Fibroblast of mammary gland (primary cell): ENCODE measurements at regions not wholly inside any gene's neighbourhood (a gene's known extent, or its start where the extent isn't known, plus 50 kb on each side); places are given as distances from the start of the nearest gene placed in this dataset.

ENCODE experiments used
- DNase-seq: peaks from one replicate; pipeline ENCODE4 v3.0.0-alpha.2; 2010; ENCODE audit warnings: low read depth
- H3K4me3 ChIP-seq: 2 replicates; pipeline ENCODE4 v1.5.1; 2011; ENCODE audit warnings: low read depth, mild to moderate bottlenecking, low read length, moderate library complexity; ENCODE audit not compliant: control insufficient read depth
- TF ChIP-seq, protein P1 (sequence below): conservative IDR thresholded peaks from 2 replicates; pipeline ENCODE4 v1.5.1; 2011; ENCODE audit warnings: low read depth, low read length, inconsistent platforms; ENCODE audit not compliant: control insufficient read depth, insufficient read depth

DNA sequence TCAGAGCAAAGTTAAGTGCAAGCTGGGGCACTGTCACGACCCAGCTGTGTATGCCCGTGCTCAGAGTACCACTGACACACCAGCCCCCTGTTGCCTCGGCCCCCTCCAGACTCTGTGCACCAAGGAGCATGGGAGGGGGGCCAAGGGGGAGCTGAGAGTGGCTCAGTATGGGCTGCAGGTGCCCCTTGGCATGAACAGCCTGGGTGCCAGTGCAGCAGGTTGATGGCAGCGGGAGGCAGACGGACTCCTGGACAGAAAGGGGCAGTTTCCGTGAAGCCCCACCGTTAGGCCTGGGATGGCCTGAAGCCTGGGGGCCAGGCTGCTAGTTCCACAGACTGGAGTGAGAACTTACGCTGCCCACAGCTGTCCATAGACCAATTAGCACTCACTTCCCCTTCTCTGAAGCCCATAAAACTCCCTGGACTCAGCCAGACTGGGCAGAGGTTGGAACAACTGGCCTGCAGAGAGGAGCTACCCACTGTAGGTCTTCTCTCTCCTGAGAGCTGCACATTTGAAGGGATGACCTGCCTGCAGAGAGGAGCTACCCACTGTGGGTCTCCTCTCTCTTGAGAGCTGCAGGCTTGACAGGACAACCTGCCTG is 182.8 kb downstream of the DEPDC1B start:
- TF ChIP-seq, protein P1, sequence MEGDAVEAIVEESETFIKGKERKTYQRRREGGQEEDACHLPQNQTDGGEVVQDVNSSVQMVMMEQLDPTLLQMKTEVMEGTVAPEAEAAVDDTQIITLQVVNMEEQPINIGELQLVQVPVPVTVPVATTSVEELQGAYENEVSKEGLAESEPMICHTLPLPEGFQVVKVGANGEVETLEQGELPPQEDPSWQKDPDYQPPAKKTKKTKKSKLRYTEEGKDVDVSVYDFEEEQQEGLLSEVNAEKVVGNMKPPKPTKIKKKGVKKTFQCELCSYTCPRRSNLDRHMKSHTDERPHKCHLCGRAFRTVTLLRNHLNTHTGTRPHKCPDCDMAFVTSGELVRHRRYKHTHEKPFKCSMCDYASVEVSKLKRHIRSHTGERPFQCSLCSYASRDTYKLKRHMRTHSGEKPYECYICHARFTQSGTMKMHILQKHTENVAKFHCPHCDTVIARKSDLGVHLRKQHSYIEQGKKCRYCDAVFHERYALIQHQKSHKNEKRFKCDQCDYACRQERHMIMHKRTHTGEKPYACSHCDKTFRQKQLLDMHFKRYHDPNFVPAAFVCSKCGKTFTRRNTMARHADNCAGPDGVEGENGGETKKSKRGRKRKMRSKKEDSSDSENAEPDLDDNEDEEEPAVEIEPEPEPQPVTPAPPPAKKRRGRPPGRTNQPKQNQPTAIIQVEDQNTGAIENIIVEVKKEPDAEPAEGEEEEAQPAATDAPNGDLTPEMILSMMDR = no peak
- DNase-seq = no peak
- H3K4me3 ChIP-seq = no peak overlapping the region

DNA sequence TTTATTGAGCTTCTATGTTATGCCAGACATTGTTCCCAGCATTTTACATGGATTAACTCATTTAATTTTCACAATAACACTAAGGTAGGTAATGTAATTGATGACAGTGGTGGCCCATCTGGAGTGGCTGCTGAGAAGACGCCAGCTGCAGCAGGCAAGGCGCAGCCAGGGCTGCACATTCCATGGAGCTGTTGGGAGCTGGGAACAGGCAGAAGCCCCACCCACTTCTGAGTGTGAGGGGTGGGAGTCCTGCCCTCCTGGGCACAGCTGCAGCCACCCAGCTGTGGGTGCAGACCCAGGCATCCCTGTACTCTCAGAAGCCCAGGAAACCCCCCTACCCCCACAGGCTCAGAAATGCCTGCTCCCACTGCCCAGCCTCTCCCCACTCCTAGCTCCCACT is 183.3 kb downstream of the DEPDC1B start:
- DNase-seq = no peak
- TF ChIP-seq, protein P1 = no peak
- no peak overlapping the region for H3K4me3 ChIP-seq

GRCh38 chr5:60514152-60514551 is 185.8 kb downstream of the DEPDC1B start:
- TF ChIP-seq, protein P1 = no peak
- no peak overlapping the region for H3K4me3 ChIP-seq
- DNase-seq = no peak

DNA sequence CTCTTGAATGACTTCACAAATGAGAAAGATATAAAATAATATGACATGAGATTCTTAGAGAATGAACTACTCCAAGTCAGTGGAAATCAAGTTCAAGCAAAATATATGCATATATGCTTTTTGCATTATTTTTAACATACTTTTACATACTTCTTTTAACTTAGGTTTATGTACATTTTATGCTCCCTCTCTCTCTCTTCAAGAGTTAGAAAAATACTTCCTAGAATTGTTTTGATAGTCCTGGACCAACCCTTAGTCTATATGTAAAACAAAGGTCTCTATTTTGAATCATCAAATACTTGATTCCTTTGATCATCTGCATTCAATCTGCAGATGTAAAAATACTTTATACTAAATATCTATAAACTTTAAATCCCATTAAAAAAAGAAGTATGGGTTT is 187.8 kb downstream of the DEPDC1B start:
- no peak for DNase-seq
- TF ChIP-seq, protein P1 = no peak
- no peak overlapping the region for H3K4me3 ChIP-seq

DNA sequence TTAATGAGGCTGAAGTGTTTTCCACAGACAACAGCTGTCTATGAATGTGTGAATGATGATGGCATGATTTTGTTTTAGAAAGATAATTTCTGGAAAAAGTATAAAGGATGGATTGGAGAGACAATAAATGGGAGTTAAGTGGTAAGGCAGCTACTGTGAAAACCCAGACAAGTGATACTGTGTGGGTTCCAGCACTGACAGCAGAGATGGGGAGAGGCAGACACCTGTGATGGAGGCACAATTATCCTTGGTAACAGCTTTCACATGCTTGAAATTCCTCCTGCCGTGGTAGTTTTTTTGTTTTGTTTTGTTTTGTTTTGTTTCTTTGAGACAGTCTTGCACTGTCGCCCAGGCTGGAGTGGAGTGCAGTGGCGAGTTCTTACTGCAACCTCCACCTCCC is 189.3 kb downstream of the DEPDC1B start:
- DNase-seq = no peak
- no peak overlapping the region for H3K4me3 ChIP-seq
- TF ChIP-seq, protein P1 = no peak

DNA sequence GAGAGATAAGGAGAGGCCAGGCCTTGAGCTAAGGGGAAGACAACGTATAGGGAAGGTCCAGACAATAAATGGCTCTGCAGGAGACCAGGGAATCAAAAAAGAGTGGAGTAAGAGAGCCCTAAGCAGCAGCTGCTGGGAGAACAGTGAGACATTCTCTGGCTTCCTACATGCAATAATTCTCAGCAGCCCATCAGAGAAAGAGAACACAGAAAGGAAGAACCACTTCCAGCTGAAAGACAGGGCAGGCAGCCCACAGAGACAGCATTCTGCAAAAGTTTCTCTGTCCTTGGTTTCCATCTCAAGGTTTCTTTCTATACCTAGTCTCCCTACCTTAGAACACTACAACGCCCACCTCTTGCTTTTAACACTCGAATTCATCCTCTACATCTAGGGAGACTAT is 189.9 kb downstream of the DEPDC1B start:
- TF ChIP-seq, protein P1 = no peak
- DNase-seq = no peak
- no peak overlapping the region for H3K4me3 ChIP-seq

GRCh38 chr5:60509519-60509918 is 190.4 kb downstream of the DEPDC1B start:
- TF ChIP-seq, protein P1 = no peak
- no peak overlapping the region for H3K4me3 ChIP-seq

More at GRCh38 chr5:60509519-60509918, 190.4 kb downstream of the DEPDC1B start:
- no peak for DNase-seq
